GM12873 (cell line): ENCODE measurements at regions not wholly inside any gene's neighbourhood (a gene's known extent, or its start where the extent isn't known, plus 50 kb on each side); places are given as distances from the start of the nearest gene placed in this dataset.

ENCODE experiments used
- CTCF ChIP-seq: IDR thresholded peaks from 2 replicates; pipeline ENCODE4 v1.5.1; 2012; ENCODE audit warnings: low read depth, mild to moderate bottlenecking, moderate library complexity, low read length, control low read depth; ENCODE audit not compliant: insufficient read depth; ENCODE audit errors: missing control alignments

GRCh38 chr2:136502660-136503059, 262.7 kb upstream of the THSD7B start:
- TF ChIP-seq CTCF = no peak

GRCh38 chr2:136497709-136498108, 267.6 kb upstream of the THSD7B start:
- no peak for TF ChIP-seq CTCF

GRCh38 chr2:136496966-136497365, 268.4 kb upstream of the THSD7B start:
- no peak for TF ChIP-seq CTCF

GRCh38 chr2:136495636-136496035, 269.7 kb upstream of the THSD7B start:
- TF ChIP-seq CTCF = no peak

- no peak for TF ChIP-seq CTCF
These were observed 272.4 kb upstream of the THSD7B start for GRCh38 chr2:136492901-136493300.

GRCh38 chr2:136490100-136490499, 275.2 kb upstream of the THSD7B start:
- no peak for TF ChIP-seq CTCF

GRCh38 chr2:136487421-136487820, 277.9 kb upstream of the THSD7B start:
- no peak for TF ChIP-seq CTCF

- no peak for TF ChIP-seq CTCF
These were observed 279.2 kb upstream of the THSD7B start for GRCh38 chr2:136486115-136486514.
